Renal cortex interstitium (tissue), 11 donors: ENCODE measurements at regions not wholly inside any gene's neighbourhood (a gene's known extent, or its start where the extent isn't known, plus 50 kb on each side); places are given as distances from the start of the nearest gene placed in this dataset.
"Not testable (repeated sequence)": the region's sequence is repeated elsewhere in the genome, so short reads cannot be mapped to it uniquely, and the experiment has no call there.

Experiments
- DNase-seq, 11 donors: peaks; one replicate each; pipeline ENCODE4 v3.0.0-alpha.2; 2013; ENCODE audit warnings: low read depth in 9 of 11, low spot score in 4 of 11; ENCODE audit errors: extremely low read depth in 1 of 11

GRCh38 chr15:35289024-35289617 is 204.0 kb upstream of the NANOGP8 start:
- peak in 9 of 11 donors; percentile 55 to 78 (median 61) for DNase-seq

DNA sequence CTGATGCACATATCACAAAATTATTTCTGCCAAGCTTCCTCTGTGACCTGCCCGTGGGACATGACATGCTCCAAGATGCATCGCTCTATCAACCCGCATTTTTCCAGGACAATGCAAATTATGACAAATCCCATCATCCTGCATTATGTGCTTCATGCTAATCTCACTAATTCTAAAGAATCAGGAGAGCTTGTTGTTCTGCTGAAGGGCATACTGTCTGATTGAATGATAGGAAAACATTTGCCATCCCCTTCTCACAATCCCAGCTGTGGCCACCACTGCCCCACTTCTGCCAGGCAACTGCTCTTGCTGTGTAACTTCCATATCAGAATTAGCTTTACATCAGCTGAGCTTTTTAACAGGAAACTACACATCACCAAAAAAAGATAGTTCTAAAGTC is 203.5 kb upstream of the NANOGP8 start:
- DNase-seq, result no peak

DNA sequence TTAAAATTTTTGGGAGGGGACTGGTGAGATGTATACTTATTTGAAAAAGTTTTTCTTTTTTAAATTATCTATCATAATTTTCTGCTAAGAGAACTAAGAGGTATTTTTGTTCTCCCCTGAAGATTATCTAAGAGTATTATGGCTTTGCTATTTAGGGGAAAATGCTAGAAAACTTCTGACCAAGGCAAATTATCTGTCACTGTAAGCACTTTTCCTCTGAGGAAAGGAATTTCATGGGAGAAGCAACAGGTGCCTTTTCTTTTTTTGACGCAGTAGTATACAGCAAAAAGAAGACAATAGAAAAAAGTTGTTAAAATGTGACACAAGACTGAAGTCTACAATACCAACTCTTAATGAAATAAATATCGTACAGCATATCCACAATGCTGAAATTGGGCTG is 201.6 kb upstream of the NANOGP8 start:
- DNase-seq, result no peak

DNA sequence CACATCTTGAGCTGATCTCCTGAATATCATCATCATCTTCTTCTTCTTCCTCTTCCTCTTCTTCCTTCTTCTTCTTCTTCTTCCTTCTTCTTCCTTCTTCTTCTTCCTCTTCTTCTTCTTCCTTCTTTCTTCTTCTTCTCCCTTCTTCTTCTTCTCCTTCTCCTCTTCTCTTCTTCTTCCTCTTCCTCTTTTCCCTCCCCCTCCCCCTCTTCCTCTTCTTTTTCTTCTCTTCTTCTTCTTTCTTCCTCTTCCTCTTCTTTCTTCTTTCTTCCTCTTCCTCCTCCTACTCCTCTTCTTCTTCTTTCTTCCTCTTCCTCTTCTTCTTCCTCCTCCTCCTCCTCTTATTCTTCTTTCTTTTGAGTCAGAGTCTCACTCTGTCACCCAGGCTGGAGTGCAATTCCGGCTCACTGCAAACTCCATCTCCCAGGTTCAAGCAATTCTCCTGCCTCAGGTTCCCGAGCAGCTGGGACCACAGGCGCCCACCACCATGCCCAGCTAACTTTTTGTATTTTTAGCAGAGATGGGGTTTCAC is 197.9 kb upstream of the NANOGP8 start:
- DNase-seq, result no peak

DNA sequence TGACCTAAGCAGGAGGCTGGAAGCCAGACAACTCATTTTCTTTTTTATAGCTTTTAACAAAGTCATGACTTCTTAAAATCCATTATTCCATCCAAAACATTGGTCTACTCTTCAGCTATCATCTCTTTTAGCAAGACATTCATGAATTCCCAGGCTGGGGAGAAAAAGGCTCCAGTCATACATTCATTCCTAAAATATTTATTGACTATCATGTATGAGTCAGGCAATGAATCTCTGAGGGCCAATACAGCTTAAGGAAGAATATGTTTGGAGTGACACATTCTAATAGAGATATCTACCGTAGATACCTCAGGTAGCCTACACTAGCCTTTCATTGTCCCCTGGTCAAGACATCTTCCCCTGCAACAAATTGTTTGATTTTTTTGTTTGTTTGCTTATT is 196.4 kb upstream of the NANOGP8 start:
- no peak for DNase-seq

GRCh38 chr15:35279811-35280210 is 194.7 kb upstream of the NANOGP8 start:
- DNase-seq, result no peak

- no peak for DNase-seq
Measured at GRCh38 chr15:35271371-35272043, 186.4 kb upstream of the NANOGP8 start.

GRCh38 chr15:35260941-35261340 is 175.8 kb upstream of the NANOGP8 start:
- DNase-seq, result no peak

- not testable (repeated sequence) for DNase-seq
Measured at GRCh38 chr15:35260274-35260673, 175.2 kb upstream of the NANOGP8 start.

DNA sequence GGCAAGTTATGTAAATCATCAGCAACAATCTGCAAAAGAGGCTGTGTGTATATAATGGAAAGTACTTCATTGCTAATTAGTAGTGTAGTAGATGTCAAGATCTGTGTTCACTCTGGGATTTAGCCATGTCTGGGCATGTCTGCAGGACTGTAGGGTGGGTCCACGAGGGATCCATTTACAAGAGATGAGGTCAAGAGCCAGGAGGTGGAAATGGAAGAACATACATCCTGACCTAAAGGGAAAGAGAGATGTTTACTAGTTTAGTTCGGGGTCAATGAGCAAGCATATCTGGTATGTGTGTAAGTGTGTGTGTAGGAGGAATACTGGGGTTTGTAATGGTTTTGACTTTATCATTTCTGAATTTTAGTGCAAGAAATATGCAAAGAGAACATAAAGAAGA is 171.5 kb upstream of the NANOGP8 start:
- no peak for DNase-seq

DNA sequence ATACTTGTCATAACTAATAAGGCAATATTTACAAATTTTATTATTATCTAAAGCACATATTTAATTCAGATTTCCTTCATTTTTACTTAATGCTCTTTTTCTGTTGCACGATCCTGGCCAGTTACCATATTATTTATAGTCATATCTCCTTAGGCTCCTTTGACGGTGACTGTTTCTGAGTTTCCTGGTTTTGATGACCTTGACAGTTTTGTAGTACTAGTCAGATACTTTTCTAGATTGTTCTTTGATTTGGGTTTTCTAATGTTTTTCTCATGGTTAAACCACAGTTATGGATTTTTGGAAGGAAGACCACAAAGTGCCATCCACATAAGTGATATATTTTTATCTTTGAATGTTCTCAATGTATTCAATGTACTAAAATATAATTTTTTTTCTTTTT is 171.0 kb upstream of the NANOGP8 start:
- DNase-seq, result no peak

DNA sequence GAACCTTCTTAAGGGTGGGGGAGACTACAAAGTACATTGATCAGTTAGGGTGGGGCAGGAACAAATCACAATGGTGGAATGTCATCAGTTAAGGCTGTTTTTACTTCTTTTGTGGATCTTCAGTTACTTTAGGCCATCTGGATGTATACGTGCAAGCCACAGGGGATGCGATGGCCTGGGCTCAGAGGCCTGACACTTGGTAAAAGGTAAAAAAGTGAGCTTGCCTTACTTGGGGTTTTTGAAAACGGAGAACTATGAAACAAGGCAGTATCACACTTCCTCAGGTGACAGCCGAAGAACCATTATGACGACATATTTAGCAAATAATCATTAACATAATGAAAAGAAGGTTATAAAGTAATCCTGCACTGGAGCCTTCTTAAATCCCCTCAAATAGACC is 169.8 kb upstream of the NANOGP8 start:
- not testable (repeated sequence) for DNase-seq

DNA sequence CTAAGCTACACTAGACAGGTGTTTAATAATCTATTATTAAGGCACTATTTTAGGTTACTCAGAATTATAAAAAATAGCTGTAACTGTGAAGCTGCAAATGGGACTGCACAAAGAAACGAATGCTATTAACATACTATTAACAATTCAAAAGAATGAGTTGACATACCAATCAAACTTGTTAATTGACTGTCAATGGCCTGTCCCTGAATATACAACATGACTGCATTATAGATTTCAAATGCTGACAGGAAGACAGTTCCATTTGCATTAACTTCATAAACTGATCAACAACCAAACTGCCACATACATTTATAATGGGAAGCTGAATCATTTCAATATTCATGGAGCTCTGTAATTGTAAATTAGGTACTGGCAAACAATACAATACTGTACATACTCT is 169.0 kb upstream of the NANOGP8 start:
- no peak for DNase-seq

DNA sequence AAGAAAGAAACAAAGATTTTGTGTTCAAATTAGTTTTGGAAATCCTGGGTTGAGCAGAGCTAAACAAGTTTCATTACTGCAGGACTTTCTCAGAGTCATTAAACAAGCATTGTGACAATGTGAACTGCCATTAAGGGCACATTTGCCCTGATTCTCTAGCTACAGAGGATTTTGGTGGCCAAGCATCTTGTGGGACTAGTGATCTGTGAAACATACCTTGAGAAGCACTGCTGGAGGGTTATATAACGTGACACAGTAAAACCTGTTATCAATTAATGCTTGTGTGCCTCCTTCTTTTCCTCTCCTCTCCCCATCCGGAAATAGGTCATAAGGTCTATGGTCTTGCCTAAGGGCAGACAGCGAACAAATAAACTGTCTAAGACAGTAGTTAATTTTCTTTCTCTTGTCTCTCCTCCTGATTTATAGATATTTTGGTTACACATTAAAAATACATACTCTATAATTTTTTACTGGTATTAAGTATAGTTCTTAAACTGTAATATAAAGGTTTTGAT is 167.3 kb upstream of the NANOGP8 start:
- DNase-seq, result no peak

DNA sequence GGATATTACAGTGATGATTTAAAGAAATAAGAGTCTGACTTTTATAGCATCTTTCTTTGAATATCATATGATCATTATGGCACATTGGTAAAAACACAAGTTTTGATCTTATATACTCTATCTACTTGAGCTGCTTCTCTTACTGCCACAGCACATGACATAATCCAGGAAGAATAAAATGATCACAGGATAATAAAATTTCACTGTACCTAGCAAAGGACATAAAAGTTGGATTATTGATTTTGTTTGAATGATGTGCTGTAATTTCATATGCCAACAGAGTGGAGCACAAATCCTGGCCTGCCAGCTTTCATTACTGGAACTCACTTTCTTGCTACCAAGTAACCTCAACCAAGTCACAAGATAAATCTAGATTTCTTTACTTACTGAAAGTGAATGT is 162.1 kb upstream of the NANOGP8 start:
- DNase-seq, result no peak

DNA sequence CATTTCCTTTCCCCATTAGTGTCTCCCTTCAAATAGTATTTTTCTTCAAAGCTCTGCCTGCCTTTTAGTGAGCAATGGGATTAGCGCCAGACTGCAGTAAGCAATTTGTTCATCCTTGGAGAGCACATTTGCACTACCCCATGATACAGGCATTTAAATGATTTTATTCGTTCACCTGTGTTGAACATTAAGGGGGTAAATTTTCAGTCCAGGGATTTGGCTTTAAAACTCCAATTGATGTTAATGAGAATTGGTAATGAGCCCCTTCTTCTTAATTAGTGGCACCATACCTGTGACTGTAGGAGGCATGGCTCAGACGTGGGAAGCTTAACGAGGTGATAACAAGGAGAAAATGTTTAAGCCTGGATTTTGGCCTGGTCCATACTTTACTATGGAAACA is 161.4 kb upstream of the NANOGP8 start:
- no peak for DNase-seq

DNA sequence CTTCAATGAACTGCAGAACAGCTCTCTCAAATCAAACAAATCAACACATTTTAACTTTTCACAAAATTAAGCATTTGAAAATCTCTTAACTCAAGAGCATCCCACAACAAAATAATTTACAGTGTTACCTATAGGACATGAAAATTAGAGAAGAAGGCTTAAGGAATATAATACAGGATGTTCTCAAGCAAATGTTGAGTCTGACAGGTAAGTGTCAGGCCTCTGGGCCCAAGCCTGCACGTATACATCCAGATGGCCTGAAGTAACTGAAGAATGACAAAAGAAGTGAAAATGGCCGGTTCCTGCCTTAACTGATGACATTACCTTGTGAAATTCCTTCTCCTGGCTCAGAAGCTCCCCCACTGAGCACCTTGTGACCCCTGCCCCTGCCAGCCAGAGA is 160.6 kb upstream of the NANOGP8 start:
- not testable (repeated sequence) for DNase-seq

DNA sequence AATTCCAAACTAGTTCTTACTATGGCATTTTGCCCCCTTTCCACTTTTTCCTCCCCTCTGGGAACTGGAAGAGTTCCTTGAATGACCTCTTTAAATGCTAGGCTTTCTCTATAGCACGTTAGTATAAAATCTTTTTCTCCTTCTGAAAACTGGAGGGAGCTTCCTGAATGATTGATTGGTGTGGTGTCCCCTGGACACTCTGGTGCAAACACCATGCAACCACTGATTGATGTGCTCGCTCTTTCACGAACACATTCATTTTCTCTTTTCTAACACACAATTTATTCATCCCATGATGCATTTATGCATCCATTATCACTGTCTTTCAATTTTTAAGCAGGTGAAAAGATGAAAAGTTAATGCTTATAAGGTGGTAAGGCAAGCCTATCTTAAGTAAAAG is 159.1 kb upstream of the NANOGP8 start:
- DNase-seq, result no peak

DNA sequence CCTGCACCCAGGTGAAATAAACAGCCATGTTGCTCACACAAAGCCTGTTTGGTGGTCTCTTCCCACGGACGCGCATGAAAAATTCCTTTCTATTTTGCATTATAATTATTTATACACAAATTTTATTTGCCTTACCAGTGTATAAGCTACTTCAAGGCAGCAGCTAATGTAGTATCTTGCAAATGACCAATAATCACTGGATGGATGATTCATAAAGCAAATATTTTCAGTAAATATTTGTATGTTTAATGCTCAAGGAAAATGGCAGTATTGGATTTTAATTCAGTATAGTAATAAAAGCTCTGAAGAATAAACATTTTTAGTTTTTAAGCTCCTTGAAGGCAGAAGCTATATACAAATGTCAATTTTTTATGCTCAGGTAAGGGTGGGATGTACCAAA is 158.7 kb upstream of the NANOGP8 start:
- DNase-seq, result no peak

DNA sequence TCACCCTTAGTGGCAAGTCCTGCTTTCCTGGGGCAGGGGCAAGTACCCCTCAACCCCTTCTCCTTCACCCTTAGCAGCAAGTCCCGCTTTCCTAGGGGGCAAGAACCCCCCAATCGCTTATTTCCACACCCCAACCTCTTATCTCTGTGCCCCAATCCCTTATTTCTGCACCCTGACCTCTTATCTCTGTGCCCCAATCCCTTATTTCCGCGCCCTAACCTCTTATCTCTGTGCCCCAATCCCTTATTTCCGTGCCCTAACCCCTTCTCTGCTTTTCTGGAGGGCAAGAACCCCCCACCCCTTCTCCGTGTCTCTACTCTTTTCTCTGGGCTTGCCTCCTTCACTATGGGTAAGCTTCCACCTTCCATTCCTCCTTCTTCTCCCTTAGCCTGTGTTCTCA is 154.6 kb upstream of the NANOGP8 start:
- not testable (repeated sequence) for DNase-seq

DNA sequence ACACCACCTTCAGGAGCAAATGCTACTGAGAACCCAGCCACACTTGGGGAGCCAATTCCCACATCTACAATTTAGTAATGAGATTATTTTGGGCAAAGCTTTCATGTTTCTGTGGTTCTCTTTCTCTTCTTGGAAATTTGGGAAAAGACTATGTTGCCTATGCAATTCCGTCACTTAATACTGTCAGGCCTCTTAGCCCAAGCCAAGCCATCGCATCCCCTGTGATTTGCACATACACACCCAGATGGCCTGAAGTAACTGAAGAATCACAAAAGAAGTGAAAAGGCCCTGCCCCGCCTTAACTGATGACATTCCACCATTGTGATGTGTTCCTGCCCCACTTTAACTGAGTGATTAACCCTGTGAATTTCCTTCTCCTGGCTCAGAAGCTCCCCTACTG is 153.4 kb upstream of the NANOGP8 start:
- not testable (repeated sequence) for DNase-seq
